ENCODE measurements at regions not wholly inside any gene's neighbourhood (a gene's known extent, or its start where the extent isn't known, plus 50 kb on each side); places are given as distances from the start of the nearest gene placed in this dataset.
"Not testable (repeated sequence)": the region's sequence is repeated elsewhere in the genome, so short reads cannot be mapped to it uniquely, and the experiment has no call there.

DNA sequence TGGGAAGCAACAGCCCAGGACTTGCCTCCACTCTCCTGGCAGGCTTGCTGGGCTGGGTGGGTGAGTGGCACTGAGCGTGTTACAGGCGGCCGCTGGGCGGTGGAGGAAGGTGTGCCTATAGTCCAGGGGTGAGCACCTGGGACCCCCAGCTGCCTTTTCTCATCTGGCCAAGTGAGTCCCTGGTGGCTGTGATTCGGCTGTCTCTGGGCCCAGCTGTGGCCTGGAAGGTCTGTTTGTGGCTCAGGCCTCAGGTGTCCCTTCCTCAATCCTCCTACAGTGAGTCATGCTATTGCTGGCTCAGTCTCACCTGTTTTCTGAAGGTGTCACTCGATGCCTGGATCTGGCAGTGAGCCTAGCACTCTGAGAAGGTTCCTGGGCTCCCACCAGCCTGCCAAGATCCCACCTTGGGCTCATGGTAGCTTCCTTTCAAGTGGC is 564.2 kb downstream of the PTPRU start:
- no peak for DNase-seq

DNA sequence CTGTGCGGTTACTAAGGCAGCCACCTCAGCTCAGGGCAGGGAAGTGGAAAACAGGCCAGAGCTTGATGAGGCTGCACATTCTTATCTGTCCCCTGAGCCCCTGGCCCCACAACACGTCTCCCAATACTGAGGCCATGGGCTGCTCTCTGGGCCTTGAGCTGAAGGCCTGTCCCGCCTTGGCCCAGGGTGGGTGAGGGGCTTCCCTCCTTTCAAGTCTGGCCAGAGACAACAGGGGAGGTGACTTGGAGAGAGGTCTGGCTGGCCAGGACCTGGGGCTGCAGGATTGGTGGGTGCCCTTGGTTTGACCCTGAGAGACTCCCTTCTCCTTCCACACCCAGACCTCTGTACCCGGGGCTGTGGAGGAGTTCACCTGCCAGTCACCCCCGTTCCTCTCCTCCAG is 563.8 kb downstream of the PTPRU start:
- DNase-seq = no peak

DNA sequence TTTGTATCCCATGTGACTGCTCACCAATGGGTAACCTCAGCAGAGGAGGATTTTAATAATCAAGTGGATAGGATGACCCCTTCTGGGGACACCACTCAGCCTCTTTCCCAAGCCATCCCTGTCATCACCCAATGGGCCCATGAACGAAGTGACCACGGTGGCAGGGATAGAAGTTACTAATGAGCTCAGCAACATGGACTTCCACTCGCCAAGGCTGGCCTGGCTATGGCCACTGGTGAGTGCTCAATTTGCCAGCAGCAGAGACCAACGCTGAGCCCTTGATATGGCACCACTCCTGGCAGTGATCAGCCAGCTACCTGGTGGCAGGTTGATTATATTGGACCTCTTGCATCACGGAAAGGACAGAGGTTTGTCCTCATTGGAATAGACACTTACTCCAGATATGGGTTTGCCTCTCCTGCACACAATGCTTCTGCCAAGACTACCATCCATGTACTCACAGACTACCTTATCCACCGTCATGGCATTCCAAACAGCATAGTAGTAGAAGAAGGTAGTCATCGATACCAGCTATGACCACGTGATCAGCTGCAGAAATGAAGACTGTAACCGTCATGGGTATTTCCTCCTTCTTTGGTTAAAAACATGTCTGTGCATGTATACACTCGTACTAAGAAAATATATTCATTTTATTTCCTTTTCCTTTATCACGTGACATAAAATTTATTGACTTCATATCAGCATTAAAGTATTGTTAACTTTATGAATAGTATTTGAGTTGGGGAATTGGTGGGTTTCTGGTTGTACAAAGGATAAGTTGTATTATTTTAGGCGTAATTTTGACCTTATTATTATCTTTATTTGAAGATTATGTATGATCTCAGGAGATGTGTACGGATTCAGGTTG is 562.6 kb downstream of the PTPRU start:
- no peak for DNase-seq

DNA sequence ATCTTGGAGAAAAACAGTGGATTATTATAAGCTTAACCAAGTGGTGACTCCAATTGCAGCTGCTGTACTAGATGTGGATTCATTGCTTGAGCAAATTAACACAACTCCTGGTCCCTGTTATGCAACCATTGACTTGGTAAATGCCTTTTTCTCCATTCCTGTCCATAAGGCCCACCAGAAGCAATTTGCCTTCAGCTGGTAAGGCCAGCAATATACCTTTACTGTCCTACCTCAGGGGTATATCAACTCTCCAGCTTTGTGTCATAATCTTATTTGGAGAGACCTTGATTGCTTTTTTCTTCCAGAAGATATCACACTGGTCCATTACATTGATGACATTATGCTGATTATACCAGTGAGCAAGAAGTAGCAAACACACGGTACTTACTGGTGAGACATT is 560.8 kb downstream of the PTPRU start:
- DNase-seq = not testable (repeated sequence)

DNA sequence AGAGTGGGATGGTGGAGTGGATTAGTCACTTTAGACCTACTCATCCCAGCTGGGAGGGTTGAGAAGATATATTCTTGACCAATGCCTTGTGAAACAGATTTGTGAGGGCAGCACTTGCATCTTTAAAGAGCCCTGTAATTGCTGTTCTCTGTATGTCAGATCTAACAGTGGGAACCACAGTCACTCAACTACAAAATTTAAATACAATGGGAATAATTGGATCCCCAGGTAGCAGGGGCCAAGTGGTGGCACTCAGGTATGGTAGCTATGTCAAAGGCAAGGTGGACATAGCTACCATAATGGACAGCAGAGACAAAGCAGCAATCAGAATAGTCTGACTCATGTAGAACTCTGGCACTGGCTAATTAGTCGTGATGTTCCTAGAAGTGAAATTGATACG is 559.6 kb downstream of the PTPRU start:
- not testable (repeated sequence) for DNase-seq

DNA sequence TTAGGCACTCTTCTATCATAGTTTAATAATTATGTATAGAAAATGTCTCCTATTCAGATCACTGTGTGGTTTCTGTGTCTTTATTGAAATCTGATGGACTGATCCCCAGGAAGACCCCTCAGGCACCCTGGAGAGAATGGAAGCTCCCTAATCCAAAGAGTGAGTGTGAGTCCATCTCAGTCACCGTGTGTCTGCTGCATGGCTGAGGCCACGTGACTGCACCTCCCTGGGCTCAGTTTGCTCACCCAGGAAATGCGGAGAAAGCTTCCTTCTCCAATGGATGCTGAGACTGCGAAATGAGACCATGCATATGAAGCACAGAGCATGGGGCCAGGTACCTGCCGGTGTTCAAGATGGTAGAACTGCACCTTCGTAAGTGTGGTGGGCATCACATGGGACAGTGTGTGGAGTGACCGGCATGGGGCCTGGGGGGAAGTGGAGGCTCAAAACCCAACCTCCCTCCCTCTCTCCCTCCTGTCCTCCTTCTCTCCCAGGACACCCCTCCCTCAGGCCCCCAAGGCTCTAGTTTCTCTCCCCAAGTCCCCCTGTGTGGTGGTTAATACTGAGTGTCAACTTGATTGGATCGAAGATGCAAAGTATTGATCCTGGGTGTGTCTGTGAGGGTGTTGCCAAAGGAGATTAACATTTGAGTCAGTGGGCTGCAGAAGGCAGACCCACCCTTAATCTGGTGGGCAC is 557.5 kb downstream of the PTPRU start:
- DNase-seq = no peak

DNA sequence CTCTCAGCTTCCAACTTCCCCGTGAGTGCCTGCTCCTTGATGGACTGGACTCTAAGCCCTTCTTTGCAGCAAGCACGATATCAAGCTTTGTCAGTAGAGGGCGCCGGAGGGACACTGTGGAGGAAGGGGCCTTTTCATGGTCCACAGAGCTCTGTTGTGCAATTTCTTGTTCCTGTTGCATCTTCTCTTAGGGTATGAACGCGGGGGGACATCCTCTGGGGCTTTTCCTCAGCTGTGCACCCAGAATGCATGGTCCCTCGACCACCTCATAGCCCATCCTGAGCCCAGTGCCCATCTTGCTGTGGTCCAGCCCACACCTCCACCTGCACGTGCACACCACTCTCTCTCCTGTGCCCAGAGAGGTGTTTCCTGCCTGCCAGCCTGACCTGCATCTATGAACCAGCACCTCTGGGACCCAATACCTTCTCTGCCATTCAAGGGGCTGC is 556.8 kb downstream of the PTPRU start:
- peak; percentile 48 for DNase-seq

DNA sequence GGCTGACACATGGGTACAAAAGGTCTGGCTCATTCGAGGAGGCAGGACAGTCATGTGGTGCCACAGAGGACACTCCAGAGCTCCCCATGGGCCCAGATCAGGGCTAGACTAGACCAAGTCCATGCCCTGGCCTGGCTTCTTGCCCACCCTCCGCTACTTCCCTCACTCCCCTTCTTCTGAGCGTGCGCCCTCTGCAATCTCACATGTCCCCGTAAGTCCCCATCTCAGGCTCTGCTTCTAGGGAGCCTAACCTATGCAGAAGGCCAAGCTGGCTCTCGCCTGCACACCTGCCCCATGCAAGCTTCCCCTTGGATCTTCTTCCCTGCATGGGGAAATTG is 553.6 kb downstream of the PTPRU start:
- DNase-seq = no peak

DNA sequence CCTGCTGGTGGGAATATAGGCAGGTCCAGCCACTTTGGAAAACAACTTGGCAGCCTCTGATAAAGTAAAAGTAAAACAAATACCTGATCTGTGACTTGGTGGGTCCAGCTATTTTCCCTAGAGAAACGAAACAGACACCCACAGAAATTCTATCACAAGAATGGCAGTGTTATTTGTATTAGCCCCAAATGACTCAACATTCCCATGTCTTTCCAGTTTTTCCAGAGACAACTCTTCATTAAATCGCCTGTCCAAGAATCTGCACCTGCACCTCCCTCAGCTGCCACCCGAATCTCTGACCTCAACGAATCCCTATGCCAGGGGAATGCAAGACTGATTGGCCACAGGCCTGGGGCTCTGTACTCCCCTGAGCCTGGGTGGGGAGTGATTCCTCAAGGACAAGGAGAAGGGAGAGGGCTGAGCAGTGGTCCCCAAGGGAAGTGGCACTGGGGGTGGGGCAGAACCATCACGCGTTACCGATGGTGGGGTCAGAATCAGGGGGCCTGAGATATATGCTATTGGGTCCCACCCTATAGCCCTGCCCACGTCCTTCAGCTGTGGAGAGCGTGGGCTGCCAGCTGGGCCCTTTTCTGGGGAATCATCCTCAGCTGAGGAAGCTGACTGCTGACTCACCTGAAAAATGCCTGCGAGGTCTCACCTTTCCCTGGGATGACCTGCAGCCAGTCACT is 553.0 kb downstream of the PTPRU start:
- DNase-seq = no peak

DNA sequence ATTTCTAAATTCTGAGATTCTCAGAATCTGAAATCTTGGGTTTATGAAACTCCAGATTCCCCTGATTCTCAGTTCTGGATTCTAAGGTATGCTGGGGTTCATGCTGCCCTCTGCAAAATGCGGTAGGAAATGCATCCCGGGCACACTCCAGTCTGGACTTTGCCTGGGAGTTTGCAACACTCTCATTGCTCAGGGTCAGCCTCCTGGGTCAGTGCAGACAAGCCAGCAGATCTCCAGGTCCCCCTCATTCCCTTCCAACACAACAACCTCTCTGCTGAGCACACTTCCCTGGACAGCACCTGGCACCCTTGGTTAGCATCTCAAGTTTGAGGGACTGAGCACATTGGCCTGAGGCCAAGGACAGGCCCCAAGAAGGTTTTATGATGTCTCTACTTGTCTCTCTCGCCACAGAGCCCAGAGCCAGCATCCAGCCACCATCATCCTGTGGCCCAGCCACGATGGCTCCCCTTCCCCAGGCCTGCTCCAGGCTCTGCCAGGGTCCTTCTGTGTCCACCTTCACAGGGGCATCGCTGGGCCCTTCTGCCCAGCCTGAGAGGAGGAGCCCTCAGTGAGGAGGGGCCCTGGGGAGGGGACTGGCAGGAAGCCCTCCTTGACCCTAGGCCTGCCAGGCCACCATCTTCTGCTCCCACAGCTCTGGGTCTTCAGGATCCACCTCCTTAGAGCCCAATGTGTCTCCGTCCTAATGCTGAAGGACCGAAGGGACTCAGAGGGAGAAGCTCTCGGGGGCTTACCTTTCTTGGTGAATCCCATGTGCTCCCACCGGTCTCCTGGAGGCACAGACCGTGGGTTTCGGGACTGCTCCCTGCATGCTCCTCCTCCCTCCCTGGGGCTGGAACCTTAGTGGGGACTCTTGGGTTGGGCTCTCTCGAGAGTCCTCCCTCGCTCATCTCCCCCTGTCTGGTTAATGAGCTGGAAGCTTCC is 550.7 kb downstream of the PTPRU start:
- DNase-seq = no peak

DNA sequence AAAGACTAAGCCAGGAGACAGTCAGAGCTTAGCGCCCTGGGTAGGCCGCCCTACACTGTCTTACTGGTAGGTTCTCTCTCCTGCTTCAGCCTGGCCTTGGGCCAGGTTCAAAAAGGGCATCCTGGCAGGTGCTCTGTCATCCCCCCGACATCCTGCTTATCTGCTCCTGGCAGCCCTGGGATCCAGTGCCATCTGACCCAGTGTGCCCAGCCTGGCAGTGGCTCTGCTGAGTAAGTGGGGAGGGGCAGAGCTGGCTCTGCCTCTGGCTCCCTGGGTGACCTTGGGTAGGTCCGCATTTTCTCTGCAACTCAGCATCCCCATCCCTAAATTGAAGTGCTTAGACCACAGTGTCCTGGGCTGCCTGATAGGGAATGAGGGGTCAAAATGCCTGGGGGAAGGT is 549.9 kb downstream of the PTPRU start:
- DNase-seq = no peak

DNA sequence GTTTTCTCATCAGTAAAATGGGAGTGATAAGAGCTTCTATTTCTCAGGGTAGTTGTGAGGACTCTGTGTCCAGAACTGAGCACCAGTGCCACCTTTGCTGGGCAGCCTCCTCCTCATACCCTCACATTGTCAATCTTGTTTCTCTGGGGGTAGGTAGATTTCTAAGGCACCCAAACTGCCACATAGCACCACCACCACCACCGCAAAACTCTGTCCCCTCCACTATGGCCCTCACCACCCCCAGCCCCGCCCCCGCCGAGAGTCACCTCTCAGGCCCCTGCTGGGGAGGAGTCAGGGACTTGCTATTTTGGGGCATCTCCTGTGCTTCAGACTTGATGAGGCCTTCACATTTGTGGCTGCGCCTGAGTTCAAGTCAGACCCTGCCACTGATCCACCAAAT is 549.2 kb downstream of the PTPRU start:
- DNase-seq = no peak

DNA sequence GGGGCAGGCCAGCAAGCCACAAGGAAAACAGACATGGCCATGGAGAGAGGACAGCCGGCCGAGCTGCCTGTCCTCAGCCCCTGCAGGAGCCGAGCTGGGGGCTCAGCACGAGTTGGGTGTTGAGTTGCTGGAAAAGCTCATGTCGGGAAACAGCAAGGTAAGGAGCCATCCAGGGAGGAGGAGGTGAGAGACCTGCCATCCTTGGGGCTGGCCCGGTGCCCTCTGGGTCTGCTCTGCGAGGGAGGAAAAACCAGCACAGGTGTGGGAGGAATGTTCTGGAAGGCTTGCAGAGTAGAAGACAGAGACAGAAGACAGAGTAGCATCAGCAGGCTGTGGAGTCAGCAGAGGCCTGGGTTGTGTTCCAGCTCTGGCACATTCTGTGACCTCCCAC is 548.8 kb downstream of the PTPRU start:
- DNase-seq = no peak

DNA sequence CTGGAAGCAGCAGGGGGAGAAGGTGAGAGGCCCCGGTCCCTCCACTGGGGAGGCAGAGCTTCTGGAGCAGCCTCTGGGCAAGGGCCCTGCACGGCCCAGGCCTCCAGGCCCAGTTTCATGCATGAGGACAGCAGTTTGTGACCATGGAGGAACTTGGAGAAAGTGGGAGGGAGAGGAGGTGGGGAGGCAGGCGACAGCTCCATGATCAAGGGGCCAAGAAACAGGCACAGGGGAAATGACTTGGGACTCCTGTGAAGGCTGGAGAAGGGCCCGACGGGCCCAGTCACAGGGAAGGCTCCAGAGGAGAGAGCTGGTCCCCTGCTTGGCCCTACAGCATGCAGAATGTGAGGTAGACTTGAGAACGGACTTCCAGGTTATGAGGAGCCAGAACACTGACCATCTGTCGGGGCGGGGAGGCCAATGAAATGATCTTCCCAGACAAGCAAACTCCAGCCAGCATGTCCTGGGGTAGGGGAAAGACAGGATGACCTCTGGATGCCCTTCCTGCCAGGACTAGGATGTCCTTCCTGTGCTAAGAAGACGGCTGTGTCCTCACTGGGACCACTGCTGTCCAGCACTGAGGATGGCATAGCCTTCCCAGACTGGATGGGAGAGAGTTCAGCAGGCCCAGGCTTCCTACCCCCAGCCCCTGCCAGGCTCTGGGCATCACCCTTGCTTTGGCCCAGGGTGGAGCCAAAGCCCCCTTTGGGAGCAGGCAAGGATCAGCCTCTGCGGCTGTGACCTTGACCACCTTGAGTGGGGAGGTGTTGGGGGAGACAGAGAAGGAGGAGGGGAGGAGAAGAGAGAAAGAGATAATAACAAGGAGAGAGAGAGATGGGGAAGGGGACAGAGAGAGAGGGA is 548.2 kb downstream of the PTPRU start:
- no peak for DNase-seq

DNA sequence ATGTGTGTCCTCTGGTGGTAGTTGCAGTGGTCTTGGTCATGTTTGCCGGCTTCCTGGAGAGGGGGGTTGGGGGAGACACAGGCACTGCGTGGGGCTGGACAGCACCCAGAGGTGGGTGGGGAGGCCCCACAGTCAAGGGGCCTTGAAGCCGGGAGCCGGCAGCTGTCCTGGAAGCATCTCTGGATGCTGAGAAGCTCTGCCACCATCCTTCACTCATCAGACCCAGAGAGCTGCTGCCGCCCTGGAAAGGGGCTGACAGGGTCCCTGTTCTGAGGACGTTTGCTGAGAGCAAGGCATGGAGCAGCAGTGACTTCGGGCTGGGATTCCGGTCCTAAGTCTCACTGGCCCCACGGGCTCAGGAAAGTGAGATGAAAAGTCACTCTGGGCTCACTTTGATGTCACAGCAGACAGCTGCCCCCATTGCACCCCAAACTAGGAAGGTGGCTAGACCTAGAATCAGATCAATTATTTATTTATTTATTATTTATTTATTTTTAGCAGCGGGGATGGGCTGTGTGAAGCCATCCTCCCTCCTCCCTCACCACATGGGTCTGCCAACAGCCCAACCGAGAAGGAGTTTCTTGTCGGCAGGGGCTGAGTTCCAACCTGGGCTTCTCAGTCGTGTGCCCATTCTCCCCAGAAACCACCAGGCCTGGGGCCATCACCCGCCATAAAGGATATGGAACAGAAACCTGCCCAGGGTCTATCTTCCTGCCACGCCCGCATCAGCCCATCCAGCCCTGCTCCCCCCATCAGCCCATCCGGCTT is 547.4 kb downstream of the PTPRU start:
- no peak for DNase-seq

DNA sequence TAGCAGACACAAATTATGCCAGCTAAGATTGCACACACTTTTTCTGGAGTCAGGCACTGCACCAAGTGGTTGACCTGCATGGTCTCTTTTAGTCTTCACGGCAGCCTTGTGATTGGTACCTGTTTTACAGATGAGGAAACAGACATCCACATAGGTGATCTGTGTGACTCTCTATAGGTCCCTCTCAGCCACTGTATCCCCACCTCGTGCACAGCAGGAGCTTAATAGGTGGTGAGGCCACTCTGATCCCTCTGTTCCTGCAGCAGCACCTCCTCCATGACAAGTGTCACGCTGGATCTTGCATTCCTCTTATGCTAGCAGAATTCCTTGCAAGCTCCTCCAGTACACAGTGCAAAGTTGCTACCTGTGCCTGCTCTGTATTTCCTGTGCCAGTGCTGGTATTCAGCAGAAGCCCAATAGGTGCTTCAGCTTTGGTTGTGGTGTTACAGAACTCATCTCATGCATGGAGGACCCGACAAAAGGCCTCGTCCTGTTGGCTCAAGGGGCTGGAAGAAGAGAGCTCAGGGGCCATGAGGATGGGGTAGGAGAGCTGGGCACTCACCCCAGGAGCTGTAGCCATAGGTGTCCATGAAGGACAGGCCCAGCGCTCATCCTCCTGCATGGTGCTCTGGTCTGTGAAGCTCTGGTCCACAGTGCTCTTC is 546.7 kb downstream of the PTPRU start:
- no peak for DNase-seq

DNA sequence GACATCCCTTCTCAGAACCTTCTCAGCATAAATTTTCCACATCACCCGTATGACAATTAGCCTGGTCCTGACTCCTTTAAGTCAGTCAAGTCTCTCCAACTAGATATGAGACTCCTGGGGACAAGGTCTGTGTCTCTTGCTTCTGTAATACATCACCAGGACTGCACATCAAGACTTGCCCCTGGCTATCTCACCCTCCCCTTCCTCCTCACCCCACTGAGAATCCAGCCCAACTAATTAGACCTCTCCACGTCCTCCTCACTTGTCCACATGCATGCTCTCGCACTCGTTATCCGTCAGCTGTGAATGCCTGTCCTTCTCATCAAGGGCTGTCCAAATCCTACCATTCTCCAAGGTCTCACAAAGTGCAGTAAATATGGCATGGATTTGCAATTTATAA is 542.8 kb downstream of the PTPRU start:
- DNase-seq = no peak

DNA sequence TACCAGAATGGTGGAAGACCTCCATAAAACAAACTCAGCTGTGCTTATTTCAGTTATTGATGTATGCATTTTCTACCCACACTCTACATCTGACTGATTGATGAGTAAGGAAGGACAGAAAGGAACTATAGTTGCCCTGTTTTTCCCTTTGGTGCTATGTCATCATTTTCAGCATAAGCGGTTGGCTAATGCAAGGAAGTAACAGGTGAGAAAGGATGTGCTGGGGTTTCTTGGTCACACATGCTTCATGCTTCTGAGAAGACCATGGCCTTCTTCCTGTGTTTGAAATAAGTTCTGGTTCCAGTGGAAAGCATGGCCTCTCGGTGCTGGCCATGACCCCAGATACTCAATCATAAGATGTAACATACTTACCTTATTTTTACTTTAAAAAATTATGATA is 541.2 kb downstream of the PTPRU start:
- no peak for DNase-seq

DNA sequence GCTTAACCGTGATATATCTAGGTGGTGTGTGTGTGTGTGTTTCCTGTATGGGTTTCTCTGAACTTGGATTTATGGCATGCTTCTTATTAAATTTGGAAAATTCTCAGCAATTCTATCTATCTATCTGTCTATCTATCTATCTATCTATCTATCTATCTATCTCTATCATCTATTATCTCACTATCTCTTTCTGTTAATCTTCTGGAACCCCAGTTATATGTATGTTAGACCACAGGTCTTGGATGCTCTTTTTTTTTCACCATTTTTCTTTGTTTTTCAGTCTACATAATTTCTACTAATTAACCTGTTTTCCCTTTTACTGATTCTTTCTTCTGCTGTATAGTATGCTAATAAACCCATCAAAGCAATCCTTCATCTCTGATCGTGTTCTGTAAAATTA is 538.0 kb downstream of the PTPRU start:
- DNase-seq = no peak

DNA sequence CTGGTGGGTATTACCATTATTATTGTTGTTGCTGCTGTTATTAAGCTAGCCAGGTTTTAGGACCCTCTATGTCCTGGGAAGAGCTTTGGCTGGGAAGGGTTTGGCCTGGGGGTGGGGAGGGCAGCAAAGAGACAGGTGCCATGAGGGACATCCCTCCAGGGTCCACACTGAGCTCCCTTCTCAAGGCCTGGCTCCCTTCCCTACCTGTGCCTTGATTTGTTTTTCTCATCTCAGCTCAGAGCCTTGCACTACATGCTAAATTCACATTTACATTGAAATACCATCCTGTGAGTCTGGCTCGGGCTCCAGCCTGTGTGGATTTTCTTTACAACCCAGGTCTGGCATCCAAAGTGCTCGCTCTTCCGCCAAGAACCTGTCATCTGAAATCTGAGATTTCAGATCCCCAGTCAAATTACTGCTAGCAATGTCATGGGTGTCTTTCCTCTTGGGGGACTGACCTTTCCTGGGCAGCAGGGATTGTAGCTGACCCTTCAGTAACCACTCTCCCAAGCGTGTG is 536.3 kb downstream of the PTPRU start:
- DNase-seq = no peak
